ENCODE measurements at regions not wholly inside any gene's neighbourhood (a gene's known extent, or its start where the extent isn't known, plus 50 kb on each side); places are given as distances from the start of the nearest gene placed in this dataset.

- no peak for DNase-seq (ENCODE audit: low read depth, low spot score)
Measured at GRCh38 chr2:611519-611918, 65.7 kb downstream of the TMEM18 start.

DNA sequence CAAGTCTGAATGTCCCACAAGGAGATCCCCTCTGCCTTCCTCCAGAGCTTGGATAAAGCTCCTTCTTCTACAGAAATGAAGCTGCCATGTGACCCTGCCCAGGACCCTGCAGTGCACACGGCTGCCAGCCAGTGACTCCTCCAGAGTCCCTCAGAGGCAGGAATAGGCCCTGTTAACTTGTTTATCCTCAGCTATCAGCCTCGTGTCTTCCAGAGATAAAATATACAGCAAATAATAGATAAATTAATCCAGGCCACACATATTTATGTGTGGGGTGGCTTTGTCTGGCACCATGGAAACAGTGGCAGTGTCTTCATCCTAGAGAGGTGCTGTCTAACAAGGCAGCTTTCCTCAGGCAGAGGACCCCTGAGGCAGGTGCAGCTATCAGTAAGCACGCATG lies 66.7 kb downstream of the TMEM18 start:
- DNase-seq (ENCODE audit: low read depth, low spot score), result no peak

GRCh38 chr2:609881-610280 lies 67.3 kb downstream of the TMEM18 start:
- no peak for DNase-seq (ENCODE audit: low read depth, low spot score)

DNA sequence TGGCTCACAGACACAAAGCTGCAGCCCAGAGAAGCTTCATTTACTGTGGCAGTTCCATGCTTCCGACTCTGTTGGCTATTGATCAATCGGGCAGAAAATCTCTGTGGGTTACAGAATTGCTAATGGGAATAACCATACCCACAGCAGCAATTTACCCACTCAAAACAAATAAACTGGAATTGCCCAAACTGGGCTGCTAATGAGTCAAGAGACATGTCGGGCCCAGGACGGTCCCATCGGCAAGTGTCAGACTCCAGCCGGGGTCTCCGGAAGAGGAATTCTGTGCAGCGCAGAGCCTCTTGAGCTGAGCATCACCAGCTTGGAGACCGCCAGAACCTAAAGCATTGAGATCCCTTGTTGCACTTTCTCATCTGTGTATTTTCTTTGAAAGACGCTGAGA lies 67.8 kb downstream of the TMEM18 start:
- DNase-seq (ENCODE audit: low read depth, low spot score), result no peak

GRCh38 chr2:608711-609110 lies 68.5 kb downstream of the TMEM18 start:
- no peak for DNase-seq (ENCODE audit: low read depth, low spot score)

GRCh38 chr2:608297-608696 lies 68.9 kb downstream of the TMEM18 start:
- DNase-seq (ENCODE audit: low read depth, low spot score), result no peak

DNA sequence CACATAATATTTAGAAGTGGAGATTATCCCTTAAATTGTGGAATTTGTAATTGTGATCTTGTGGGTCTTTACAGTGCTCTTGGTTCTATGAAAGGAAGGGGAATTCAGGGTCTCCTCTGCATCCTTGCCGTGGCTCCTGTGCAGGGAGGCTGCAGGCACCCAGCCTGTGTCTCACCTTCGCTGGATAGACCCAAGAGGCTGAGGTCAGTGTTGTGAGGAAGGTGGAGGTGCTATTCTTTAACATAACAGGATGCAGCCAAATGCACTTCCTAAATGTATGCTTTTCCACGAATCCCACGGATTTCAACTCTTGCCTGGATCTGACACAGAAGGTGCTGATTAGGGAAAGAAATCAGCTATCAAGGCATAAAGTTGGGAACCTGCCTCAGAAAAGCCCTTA lies 69.5 kb downstream of the TMEM18 start:
- no peak for DNase-seq (ENCODE audit: low read depth, low spot score)

- no peak for DNase-seq (ENCODE audit: low read depth, low spot score)
Measured at GRCh38 chr2:607172-607571, 70.0 kb downstream of the TMEM18 start.

- DNase-seq (ENCODE audit: low read depth, low spot score), result no peak
Measured at GRCh38 chr2:605674-606608, 71.3 kb downstream of the TMEM18 start.

GRCh38 chr2:604854-605524 lies 72.2 kb downstream of the TMEM18 start:
- no peak for DNase-seq (ENCODE audit: low read depth, low spot score)

DNA sequence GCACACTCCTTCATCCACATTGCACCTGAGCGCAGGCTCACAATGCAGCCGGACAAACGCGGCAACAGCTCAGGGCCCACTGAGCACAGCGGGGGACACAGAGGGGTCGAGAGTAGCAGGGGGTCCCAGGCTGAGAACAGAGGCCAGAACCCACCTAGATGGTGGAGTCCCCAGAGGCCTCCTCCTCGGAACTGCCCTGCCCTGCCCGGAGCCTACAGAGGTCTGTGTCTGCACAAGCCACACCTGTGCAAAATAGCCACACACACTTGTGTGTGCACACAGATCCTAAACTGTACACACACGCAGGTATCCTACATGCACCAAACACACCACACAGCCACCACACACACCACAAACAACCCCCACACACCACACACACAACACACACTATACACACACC lies 72.8 kb downstream of the TMEM18 start:
- DNase-seq (ENCODE audit: low read depth, low spot score), result no peak

GRCh38 chr2:603869-604268 lies 73.3 kb downstream of the TMEM18 start:
- no peak for DNase-seq (ENCODE audit: low read depth, low spot score)

GRCh38 chr2:603427-603826 lies 73.8 kb downstream of the TMEM18 start:
- no peak for DNase-seq (ENCODE audit: low read depth, low spot score)

GRCh38 chr2:602571-603359 lies 74.4 kb downstream of the TMEM18 start:
- DNase-seq (ENCODE audit: low read depth, low spot score), result no peak

DNA sequence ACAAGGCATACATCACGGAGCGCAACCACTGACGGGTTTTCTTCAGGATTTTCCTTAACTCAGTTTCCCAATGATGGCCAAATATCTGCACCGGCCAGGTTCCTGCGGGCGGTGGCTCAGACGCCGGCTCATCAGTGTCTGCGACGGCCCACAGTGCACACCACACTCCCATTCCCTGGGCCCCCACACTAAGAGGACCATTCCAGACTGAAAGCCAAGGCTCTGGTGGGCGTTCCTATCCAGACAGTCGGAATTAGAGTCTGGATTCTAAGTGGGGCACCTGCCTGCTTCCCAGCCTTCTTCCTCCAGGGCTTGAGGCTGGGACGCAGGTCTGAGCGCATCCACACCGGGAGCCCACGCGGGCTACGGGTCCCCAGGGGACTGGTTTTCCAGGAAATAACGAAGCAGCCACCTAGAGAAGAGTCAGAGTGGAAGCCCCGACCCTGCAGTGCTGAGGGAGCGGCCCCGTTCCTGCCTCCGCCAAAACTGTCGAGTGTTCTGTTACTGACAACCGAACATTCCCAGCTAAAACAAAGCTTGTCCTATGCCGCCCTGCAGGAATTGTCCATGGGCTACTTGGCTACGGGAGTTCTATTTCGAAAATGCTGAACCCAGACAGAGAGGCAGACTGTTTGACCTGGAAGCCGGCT lies 75.3 kb downstream of the TMEM18 start:
- DNase-seq (ENCODE audit: low read depth, low spot score), result no peak

DNA sequence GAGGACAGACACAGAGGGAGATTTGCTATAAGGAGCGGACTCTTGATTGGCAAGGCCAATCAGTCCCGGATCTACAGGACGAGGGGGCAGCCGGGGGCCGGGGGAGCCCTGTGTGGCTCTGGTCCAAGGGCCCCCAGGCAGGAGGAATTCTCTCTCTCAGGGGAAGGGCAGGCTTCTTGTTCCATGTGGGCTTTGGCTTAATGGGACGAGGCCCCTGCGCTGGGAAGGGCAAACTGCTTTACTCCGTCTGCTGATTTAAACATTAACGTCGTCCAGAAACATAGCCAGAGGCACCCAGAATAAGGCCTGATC lies 75.9 kb downstream of the TMEM18 start:
- no peak for DNase-seq (ENCODE audit: low read depth, low spot score)

DNA sequence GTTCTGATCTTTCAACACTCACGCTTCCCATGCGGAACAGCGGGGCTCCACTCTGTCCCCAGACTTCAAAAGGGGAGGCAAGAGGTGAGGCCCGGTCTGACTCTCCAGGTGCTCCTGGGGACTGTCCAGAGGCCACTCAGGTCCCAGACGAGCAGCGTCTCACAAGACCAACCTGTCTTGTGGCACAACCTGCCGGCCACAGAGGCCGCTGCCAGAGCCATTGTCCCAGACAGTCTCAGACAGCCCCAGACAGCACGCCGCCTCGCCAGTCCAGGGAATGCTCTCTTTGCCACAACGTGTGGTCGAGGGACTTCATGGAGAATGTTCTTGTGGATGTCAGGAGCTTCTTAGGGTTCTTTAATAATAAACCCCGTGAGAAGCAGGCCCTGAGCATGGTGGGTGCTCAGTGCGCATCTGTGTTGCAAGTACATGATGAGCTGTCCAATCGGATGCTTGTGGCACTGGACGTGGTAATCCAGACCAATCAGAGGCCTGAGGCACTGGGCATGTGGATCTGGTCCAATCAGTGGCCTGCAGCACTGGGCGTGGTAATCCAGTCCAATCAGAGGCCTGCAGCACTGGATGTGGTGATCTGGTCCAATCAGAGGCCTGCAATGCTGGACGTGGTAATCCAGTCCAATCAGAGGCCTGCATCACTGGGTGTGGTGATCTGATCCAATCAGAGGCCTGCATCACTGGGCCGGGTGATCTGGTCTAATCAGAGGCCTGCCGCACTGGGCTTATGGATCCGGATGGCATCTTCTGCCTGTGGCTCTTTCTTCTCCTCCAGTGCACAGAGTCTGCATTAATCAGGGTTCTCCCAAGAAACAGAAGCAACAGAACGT lies 76.4 kb downstream of the TMEM18 start:
- no peak for DNase-seq (ENCODE audit: low read depth, low spot score)

DNA sequence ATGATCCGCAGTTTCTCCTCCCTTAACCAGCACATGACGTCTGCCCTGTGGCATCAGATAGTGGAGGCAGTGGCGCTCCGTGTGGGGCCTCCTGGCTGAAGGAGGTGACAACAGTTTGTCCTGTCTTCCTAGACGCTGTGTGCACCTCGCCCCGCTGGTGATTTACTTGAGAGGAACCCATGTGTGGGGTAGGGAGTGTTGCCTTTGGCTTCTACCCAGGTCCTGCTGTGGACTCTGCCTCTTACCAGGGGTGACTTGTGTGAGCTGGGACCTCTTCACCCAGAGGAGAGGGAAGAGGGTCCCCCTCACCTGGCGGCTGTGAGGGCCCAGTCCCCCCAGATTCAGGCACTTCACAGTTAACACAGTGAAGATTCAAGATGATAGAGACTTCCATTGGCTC lies 77.6 kb downstream of the TMEM18 start:
- DNase-seq (ENCODE audit: low read depth, low spot score), result no peak

DNA sequence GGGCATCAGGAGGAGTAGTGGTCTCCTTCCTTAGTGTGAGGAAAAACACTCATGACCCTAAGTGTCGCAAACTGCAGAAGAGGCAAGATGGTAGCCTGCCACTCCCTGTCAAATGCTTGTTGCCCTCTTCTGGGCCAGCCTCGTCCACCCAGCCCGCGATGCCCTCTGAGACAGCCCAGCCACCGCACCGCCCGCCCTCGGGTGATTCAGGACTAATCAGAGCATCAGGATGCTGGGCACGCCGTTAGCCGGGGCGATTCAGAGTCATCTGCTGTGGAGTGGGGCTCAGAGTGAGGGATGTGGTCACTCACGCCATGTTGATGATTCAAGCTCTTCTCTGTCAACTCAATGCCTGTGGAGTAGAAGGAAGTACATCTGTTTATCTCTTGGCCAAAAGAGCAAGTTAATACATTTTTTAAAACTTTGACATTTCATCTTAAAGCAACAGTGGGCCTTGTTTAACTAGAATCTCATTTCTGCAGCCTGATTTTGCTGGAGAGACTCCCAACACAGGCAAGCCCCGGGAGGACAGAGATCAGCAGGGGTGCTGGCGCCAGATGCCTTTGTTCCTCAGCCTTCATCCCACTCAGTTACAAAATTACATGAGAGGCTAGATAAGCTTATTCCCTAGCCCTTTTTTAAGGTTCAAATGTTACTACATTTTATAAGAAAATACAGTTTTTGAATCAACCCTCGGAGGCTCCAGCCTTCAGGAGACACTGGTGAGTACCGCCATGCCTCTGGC lies 79.0 kb downstream of the TMEM18 start:
- DNase-seq (ENCODE audit: low read depth, low spot score), result no peak

DNA sequence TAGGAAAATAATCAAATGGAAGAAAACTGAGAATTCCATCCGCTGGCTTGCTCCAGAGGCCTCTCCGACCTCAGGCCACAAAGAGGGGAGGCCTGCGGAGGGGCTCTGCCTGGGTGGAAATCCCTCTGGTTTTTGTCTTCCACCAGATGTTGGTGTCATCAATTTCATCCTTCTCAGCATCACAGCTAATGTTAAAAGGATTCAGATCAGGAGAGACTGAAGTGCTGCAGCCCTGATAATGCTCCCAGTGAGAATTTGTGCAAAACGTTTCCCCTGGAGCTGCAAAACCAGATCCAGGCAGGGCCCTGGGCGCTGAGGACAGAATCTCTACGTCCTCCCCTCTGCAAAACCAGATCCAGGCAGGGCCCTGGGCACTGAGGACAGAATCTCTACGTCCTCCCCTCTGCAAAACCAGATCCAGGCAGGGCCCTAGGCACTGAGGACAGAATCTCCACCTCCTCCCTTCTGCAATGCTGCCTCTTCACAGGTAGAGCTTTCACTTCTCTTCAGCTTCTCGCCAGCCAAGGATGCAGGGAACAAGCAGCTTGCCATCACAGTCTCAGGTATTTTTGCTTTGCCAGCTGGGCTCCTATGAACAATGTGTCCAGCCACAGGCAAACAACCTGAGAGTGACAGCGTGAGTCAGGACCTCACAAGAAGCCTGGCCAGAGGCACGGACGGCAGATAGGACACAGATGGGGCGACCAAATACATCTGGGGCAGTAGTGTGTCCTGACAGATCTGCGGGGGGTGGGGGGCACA lies 81.2 kb downstream of the TMEM18 start:
- no peak for DNase-seq (ENCODE audit: low read depth, low spot score)

Measured in astrocyte of the hippocampus (primary cell).